HEK293 (cell line): ENCODE measurements at regions not wholly inside any gene's neighbourhood (a gene's known extent, or its start where the extent isn't known, plus 50 kb on each side); places are given as distances from the start of the nearest gene placed in this dataset.

Experiments used
- CTCF ChIA-PET: fragments of 350-600 bp; formaldehyde crosslinking; extraction: SDS; loops from one replicate; lab custom pipeline; 2021; ENCODE audit warnings: antibody characterized with exemption; lab: Yijun Ruan, JAX
- POLR2A ChIA-PET: fragments of 300-600 bp; formaldehyde crosslinking; extraction: SDS; loops from one replicate; lab custom pipeline; 2020; ENCODE audit warnings: antibody characterized with exemption, inconsistent platforms; lab: Yijun Ruan, JAX
- H3K27ac ChIP-seq: fragments of 200-500 bp; sonication (Bioruptor generic); 2 replicates; pipeline ENCODE4 v1.5.1; 2014; ENCODE audit warnings: low read depth, low read length, control low read depth, inconsistent platforms; ENCODE audit errors: extremely low read depth
- H3K36me3 ChIP-seq, 2 experiments: fragments of 200-500 bp in 1 of 2; sonication (Bioruptor generic) in 1 of 2; 1 replicate in 1 of 2; 2 replicates in 1 of 2; pipeline ENCODE4 v1.5.1; 2014 to 2017; ENCODE audit warnings: inconsistent platforms in 2 of 2, low read length in 2 of 2; ENCODE audit not compliant: control insufficient read depth in 2 of 2, insufficient read depth in 1 of 2
- H3K4me1 ChIP-seq: fragments of 200-500 bp; sonication (Bioruptor generic); 2 replicates; pipeline ENCODE4 v1.5.1; 2014; ENCODE audit warnings: mild to moderate bottlenecking, low read length, inconsistent platforms; ENCODE audit not compliant: control insufficient read depth, insufficient read depth
- H3K4me3 ChIP-seq: 2 replicates; pipeline ENCODE4 v1.5.1; 2011; ENCODE audit warnings: low read depth, mild to moderate bottlenecking, control low read depth, low read length, moderate library complexity
- H3K9me3 ChIP-seq: fragments of 200-500 bp; sonication (Bioruptor generic); 2 replicates; pipeline ENCODE4 v1.5.1; 2014; ENCODE audit warnings: low read depth, low read length, inconsistent platforms; ENCODE audit not compliant: control insufficient read depth, insufficient read depth
- GLIS2 ChIP-seq: fragments of 450-650 bp; formaldehyde crosslinking; IDR thresholded peaks from 2 replicates; pipeline ENCODE4 v1.5.1; 2016; ENCODE audit warnings: missing biosample characterization, missing genetic modification characterization
- HOXA7 ChIP-seq: sonication (generic); formaldehyde crosslinking; IDR thresholded peaks from 2 replicates; pipeline ENCODE4 v1.8.1; 2022; ENCODE audit warnings: missing genetic modification reagents, borderline replicate concordance
- OSR2 ChIP-seq: fragments of 450-650 bp; formaldehyde crosslinking; IDR thresholded peaks from 2 replicates; pipeline ENCODE4 v1.5.1; 2016; ENCODE audit warnings: missing biosample characterization, missing genetic modification characterization
- OVOL3 ChIP-seq: fragments of 450-650 bp; formaldehyde crosslinking; IDR thresholded peaks from 2 replicates; pipeline ENCODE4 v1.5.1; 2016; ENCODE audit warnings: missing biosample characterization, missing genetic modification characterization
- WT1 ChIP-seq: fragments of 450-650 bp; formaldehyde crosslinking; IDR thresholded peaks from 2 replicates; pipeline ENCODE4 v1.5.1; 2016; ENCODE audit warnings: missing biosample characterization, missing genetic modification characterization
- YY1 ChIP-seq: fragments of 450-650 bp; formaldehyde crosslinking; IDR thresholded peaks from 2 replicates; pipeline ENCODE4 v1.5.1; 2018; ENCODE audit warnings: missing biosample characterization, missing genetic modification characterization
- ZBTB21 ChIP-seq: fragments of 450-650 bp; formaldehyde crosslinking; IDR thresholded peaks from 2 replicates; pipeline ENCODE4 v1.5.1; 2017; ENCODE audit warnings: missing biosample characterization, missing genetic modification characterization
- ZFP37 ChIP-seq: fragments of 450-650 bp; formaldehyde crosslinking; IDR thresholded peaks from 2 replicates; pipeline ENCODE4 v1.5.1; 2016; ENCODE audit warnings: missing biosample characterization, missing genetic modification characterization
- ZFP41 ChIP-seq: fragments of 450-650 bp; formaldehyde crosslinking; IDR thresholded peaks from 2 replicates; pipeline ENCODE4 v1.5.1; 2016; ENCODE audit warnings: missing biosample characterization, missing genetic modification characterization, borderline replicate concordance
- ZNF239 ChIP-seq: fragments of 450-650 bp; formaldehyde crosslinking; IDR thresholded peaks from 2 replicates; pipeline ENCODE4 v1.5.1; 2016; ENCODE audit warnings: missing biosample characterization, missing genetic modification characterization
- ZNF350 ChIP-seq: fragments of 450-650 bp; formaldehyde crosslinking; IDR thresholded peaks from 2 replicates; pipeline ENCODE4 v1.5.0; 2017; ENCODE audit warnings: missing biosample characterization, mild to moderate bottlenecking, missing genetic modification characterization
- ZNF48 ChIP-seq: fragments of 450-650 bp; formaldehyde crosslinking; IDR thresholded peaks from 2 replicates; pipeline ENCODE4 v1.5.1; 2016; ENCODE audit warnings: missing biosample characterization, missing genetic modification characterization
- ZNF510 ChIP-seq: fragments of 450-650 bp; formaldehyde crosslinking; IDR thresholded peaks from 2 replicates; pipeline ENCODE4 v1.5.1; 2018; ENCODE audit warnings: mild to moderate bottlenecking, missing genetic modification characterization, missing biosample characterization; ENCODE audit not compliant: insufficient replicate concordance
- ZNF549 ChIP-seq: fragments of 450-650 bp; IDR thresholded peaks from 2 replicates; pipeline ENCODE4 v1.5.1; 2018; ENCODE audit warnings: missing biosample characterization, missing genetic modification characterization, mild to moderate bottlenecking, inconsistent platforms, moderate library complexity
- ZNF654 ChIP-seq: fragments of 450-650 bp; formaldehyde crosslinking; IDR thresholded peaks from 2 replicates; pipeline ENCODE4 v1.5.1; 2016; ENCODE audit warnings: low read depth, missing biosample characterization, missing genetic modification characterization
- ZNF76 ChIP-seq: fragments of 450-650 bp; formaldehyde crosslinking; IDR thresholded peaks from 2 replicates; pipeline ENCODE4; 2016; ENCODE audit warnings: low read depth, missing biosample characterization, missing genetic modification characterization, borderline replicate concordance
- ZNF791 ChIP-seq: fragments of 450-650 bp; formaldehyde crosslinking; IDR thresholded peaks from 2 replicates; pipeline ENCODE4 v1.5.1; 2016; ENCODE audit warnings: missing biosample characterization, missing genetic modification characterization
- ZNF843 ChIP-seq: fragments of 450-650 bp; formaldehyde crosslinking; IDR thresholded peaks from 2 replicates; pipeline ENCODE4 v1.5.1; 2016; ENCODE audit warnings: missing biosample characterization, missing genetic modification characterization
- ZSCAN4 ChIP-seq: fragments of 450-650 bp; formaldehyde crosslinking; IDR thresholded peaks from 2 replicates; pipeline ENCODE4 v1.5.1; 2017; ENCODE audit warnings: missing biosample characterization, missing genetic modification characterization
- TF ChIP-seq, protein P1 (sequence below): fragments of 450-650 bp; formaldehyde crosslinking; conservative IDR thresholded peaks from 2 replicates; pipeline ENCODE4 v1.5.1; 2016; ENCODE audit warnings: low read depth, missing biosample characterization, missing genetic modification characterization
- TF ChIP-seq, protein P2 (sequence below): fragments of 450-650 bp; formaldehyde crosslinking; IDR thresholded peaks from 2 replicates; pipeline ENCODE4; 2016; ENCODE audit warnings: missing biosample characterization, missing genetic modification characterization

DNA sequence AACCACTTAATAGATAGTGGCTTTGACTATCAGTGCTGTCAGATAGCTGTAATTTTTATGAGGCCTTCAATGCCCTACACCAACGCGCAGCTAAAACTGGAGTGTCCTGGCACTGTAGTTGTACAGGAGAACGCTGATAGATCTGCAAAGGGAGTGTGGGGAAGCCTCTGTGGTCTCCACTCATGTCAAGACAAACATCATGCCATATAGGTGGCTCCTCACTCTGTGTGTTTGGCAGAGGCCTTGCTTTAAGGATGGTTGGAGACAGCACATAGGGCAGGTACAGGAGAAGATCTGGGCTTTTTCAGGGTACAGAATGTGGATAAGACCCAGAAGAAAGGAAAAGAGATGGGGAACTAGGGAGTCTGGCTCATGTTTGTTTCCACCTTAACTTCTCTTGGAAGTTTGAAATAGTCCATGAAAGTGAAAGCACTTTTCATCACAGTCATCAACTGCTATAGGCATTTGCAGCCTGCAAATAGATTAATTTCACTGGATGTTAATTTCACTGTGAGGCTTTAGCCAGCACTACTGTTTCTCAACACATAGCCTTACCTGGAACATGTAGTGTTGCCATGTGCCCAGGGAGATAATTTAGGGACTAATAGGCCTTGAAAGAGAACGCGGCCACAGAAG is 425.8 kb upstream of the TBL1XR1 start:
- peaks cover 5% of the 10 kb centered on the region; the same call in 1 of the 2 replicates for H3K4me1 ChIP-seq
- H3K27ac ChIP-seq = no peak overlapping the region
- POLR2A ChIA-PET = no interaction called here
- H3K9me3 ChIP-seq = no peaks in the 10 kb centered on the region
- CTCF ChIA-PET = no interaction called here
- TF ChIP-seq ZNF76 (tag by site-specific recombination) (no peak), ZNF549 (tag by site-specific recombination) (no peak), HOXA7 (CRISPR knock-in tag) (no peak), ZNF239 (no peak), ZNF843 (tag by site-specific recombination) (no peak), ZNF48 (tag by site-specific recombination) (no peak), GLIS2 (no peak), ZFP37 (tag by site-specific recombination) (no peak), OSR2 (tag by site-specific recombination) (no peak), ZNF791 (tag by site-specific recombination) (no peak), WT1 (tag by site-specific recombination) (no peak), ZNF350 (tag by site-specific recombination) (no peak), ZNF510 (tag by site-specific recombination) (no peak), ZFP41 (no peak), YY1 (tag by site-specific recombination) (no peak), ZSCAN4 (tag by site-specific recombination) (no peak)
- TF ChIP-seq, protein P1, sequence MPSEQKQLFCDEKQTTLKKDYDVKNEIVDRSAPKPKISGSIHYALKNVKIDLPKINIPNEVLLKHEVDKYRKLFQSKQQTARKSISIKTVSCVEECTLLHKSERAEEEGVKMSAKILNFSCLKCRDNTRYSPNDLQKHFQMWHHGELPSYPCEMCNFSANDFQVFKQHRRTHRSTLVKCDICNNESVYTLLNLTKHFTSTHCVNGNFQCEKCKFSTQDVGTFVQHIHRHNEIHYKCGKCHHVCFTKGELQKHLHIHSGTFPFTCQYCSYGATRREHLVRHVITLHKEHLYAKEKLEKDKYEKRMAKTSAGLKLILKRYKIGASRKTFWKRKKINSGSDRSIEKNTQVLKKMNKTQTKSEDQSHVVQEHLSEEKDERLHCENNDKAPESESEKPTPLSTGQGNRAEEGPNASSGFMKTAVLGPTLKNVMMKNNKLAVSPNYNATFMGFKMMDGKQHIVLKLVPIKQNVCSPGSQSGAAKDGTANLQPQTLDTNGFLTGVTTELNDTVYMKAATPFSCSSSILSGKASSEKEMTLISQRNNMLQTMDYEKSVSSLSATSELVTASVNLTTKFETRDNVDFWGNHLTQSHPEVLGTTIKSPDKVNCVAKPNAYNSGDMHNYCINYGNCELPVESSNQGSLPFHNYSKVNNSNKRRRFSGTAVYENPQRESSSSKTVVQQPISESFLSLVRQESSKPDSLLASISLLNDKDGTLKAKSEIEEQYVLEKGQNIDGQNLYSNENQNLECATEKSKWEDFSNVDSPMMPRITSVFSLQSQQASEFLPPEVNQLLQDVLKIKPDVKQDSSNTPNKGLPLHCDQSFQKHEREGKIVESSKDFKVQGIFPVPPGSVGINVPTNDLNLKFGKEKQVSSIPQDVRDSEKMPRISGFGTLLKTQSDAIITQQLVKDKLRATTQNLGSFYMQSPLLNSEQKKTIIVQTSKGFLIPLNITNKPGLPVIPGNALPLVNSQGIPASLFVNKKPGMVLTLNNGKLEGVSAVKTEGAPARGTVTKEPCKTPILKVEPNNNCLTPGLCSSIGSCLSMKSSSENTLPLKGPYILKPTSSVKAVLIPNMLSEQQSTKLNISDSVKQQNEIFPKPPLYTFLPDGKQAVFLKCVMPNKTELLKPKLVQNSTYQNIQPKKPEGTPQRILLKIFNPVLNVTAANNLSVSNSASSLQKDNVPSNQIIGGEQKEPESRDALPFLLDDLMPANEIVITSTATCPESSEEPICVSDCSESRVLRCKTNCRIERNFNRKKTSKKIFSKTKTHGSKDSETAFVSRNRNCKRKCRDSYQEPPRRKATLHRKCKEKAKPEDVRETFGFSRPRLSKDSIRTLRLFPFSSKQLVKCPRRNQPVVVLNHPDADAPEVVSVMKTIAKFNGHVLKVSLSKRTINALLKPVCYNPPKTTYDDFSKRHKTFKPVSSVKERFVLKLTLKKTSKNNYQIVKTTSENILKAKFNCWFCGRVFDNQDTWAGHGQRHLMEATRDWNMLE (tag by site-specific recombination) = no peak
- no peak overlapping the region for H3K4me3 ChIP-seq
- no peaks in the 10 kb centered on the region for H3K36me3 ChIP-seq

DNA sequence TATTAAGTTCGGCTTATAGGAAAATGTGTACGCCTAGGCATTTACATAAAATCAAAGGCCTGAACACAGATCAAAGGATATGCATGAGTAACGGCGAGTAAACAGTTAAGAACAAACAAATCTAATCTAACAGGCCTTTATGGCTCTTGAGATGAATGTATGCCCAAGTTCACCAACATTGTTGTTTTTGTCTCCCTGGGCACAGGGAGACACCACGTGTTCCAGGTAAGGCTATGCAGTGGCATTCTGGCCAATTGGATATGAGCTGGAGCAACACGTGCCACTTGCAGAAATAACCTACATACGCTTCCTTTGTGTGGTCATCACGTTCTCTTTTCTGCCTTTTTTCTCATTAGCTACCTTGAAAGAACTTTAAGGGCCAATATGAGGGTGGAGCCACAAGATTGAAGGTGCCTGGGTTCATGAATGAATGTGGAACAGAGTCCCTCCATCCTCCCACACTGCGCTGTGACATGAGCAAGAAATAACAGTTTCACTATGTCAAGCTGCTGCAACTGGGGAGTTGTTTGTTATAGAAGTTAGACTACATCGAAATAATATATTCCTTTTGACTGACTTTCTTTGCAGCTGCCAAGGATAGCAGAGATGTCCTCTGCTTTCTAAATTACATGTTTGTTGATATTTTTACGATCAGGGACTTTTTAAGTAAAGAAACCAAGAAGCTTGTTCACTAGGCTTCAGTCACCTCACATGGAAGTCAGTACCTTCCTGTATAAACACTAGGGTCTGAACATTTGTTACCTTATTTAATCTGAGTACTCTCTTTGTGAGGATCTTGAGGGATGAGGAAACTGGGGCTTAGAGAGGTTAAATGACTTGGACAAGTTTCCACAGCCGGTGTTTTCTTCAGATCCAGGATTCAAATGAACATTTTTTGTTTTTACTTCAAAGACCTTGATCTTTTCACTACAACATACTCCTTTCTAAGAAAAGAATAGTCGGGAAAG is 427.5 kb upstream of the TBL1XR1 start:
- Histone ChIP-seq H3K4me1 (no peaks in the 10 kb centered on the region), H3K4me3 (no peak overlapping the region), H3K36me3 (no peaks in the 10 kb centered on the region), H3K27ac (no peak overlapping the region), H3K9me3 (no peaks in the 10 kb centered on the region)
- no peak for TF ChIP-seq ZBTB21 (tag by site-specific recombination)
- no peak for TF ChIP-seq OVOL3 (tag by site-specific recombination)
- TF ChIP-seq, protein P2, sequence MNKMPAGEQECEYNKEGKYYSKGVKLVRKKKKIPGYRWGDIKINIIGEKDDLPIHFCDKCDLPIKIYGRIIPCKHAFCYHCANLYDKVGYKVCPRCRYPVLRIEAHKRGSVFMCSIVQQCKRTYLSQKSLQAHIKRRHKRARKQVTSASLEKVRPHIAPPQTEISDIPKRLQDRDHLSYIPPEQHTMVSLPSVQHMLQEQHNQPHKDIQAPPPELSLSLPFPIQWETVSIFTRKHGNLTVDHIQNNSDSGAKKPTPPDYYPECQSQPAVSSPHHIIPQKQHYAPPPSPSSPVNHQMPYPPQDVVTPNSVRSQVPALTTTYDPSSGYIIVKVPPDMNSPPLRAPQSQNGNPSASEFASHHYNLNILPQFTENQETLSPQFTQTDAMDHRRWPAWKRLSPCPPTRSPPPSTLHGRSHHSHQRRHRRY (tag by site-specific recombination) = no peak
- TF ChIP-seq ZSCAN4 (tag by site-specific recombination) = no peak
- TF ChIP-seq ZNF549 (tag by site-specific recombination) = no peak
- TF ChIP-seq ZNF654 (tag by site-specific recombination) = no peak
- CTCF ChIA-PET = interaction anchor here (0.7 kb wide), 1 partner anchor 14 kb away, joined by 3 read pairs; no protein-coding TSS in a partner anchor
- POLR2A ChIA-PET = no interaction called here
